ENCODE measurements at regions not wholly inside any gene's neighbourhood (a gene's known extent, or its start where the extent isn't known, plus 50 kb on each side); places are given as distances from the start of the nearest gene placed in this dataset.

DNA sequence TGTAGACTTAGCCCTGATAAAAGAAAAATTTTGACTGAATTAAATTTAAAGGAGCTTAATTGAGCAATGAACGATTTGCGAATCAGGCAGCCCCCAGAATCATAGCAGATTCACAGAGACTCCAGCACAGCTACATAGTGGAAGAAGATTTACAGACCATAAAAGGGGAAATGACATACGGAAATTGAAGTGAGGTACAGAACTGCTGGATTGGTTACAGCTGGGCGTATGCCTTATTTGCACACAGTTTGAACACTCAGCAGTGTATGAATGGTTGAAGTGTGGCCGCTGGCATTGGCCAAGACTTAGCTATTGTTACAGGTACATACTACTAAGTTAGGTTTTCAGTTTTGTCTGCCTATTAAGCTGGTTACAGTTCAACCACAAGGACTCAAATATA, 433.5 kb upstream of the CELF2 start:
- intact Hi-C loops (cut with micrococcal nuclease; ENCODE audit: unreplicated experiment) = no loop called here
- ChIA-PET POLR2A (no interaction called here), CTCF (no interaction called here)
- no peaks in the 10 kb centered on the region for H3K36me3 ChIP-seq (ENCODE audit: control insufficient read depth, insufficient read depth, low read length)
- no peak overlapping the region for H3K4me3 ChIP-seq (ENCODE audit: low read depth, low read length)
- H3K9me3 Mint-ChIP-seq (ENCODE audit: unreplicated experiment) = no peaks in the 10 kb centered on the region
- TF ChIP-seq, protein P1, sequence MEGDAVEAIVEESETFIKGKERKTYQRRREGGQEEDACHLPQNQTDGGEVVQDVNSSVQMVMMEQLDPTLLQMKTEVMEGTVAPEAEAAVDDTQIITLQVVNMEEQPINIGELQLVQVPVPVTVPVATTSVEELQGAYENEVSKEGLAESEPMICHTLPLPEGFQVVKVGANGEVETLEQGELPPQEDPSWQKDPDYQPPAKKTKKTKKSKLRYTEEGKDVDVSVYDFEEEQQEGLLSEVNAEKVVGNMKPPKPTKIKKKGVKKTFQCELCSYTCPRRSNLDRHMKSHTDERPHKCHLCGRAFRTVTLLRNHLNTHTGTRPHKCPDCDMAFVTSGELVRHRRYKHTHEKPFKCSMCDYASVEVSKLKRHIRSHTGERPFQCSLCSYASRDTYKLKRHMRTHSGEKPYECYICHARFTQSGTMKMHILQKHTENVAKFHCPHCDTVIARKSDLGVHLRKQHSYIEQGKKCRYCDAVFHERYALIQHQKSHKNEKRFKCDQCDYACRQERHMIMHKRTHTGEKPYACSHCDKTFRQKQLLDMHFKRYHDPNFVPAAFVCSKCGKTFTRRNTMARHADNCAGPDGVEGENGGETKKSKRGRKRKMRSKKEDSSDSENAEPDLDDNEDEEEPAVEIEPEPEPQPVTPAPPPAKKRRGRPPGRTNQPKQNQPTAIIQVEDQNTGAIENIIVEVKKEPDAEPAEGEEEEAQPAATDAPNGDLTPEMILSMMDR (IDR thresholded peaks at IDR 0.05; ENCODE audit: insufficient read depth in 1 of 2, low read depth in 1 of 2, low read length in 1 of 2, severe bottlenecking in 1 of 2, unreplicated experiment in 1 of 2) = no peak
- no peak for DNase-seq
- no peaks in the 10 kb centered on the region for H3K36me3 Mint-ChIP-seq (ENCODE audit: insufficient read depth, unreplicated experiment)
- H3K4me1 Mint-ChIP-seq (ENCODE audit: low read depth, unreplicated experiment) = no peaks in the 10 kb centered on the region
- BruUV-seq (replicated peaks) = no TSS peak
- peaks cover 16% of the 10 kb centered on the region for H3K27me3 Mint-ChIP-seq (ENCODE audit: insufficient read depth, unreplicated experiment)
- H3K9me3 ChIP-seq = no peaks in the 10 kb centered on the region
- H3K4me3 Mint-ChIP-seq (ENCODE audit: unreplicated experiment) = no peak overlapping the region
- no peaks in the 10 kb centered on the region for H3K4me1 ChIP-seq
- no peak overlapping the region for H3K27ac Mint-ChIP-seq (ENCODE audit: unreplicated experiment)
- no peaks in the 10 kb centered on the region for H3K27me3 ChIP-seq (replicated peaks; ENCODE audit: control insufficient read depth, insufficient read depth, low read length)

DNA sequence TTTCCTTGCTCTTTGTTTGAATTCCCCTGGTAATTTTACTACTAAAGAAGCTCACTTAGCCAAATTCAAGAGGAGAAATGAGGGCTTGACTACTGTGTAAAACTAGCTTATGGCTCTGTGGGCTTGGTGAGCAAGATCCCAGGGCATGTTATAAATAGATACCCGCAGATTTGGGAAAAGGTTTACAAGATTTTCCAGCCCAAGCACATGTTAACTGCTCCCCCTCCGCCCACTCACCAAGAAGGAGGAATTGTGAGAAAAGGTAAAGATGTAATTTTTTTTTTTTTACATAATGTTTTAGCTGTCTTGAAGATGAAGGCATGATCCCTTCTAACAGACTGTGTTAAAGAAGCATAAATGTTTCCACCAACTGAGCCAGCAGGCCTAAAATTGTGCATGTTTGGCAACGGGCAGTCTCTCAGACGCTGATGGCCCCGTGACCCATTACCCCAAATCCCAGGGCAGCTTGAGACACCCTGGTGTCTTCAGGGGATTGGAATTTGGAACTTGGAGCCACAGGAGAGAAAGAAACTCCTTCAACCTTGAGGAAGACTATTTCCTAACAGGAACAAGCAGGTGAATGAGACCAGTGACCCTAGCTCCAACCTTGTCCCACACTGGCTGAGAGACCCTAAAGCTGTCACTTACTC, 429.8 kb upstream of the CELF2 start:
- BruUV-seq (replicated peaks) = no TSS peak
- no peak overlapping the region for H3K4me3 ChIP-seq (ENCODE audit: low read depth, low read length)
- H3K4me3 Mint-ChIP-seq (ENCODE audit: unreplicated experiment) = no peak overlapping the region
- H3K9me3 Mint-ChIP-seq (ENCODE audit: unreplicated experiment) = no peaks in the 10 kb centered on the region
- no peaks in the 10 kb centered on the region for H3K4me1 ChIP-seq
- TF ChIP-seq, protein P1 (IDR thresholded peaks at IDR 0.05; ENCODE audit: insufficient read depth in 1 of 2, low read depth in 1 of 2, low read length in 1 of 2, severe bottlenecking in 1 of 2, unreplicated experiment in 1 of 2) = no peak
- H3K27me3 Mint-ChIP-seq (ENCODE audit: insufficient read depth, unreplicated experiment) = peaks cover 20% of the 10 kb centered on the region
- no peaks in the 10 kb centered on the region for H3K36me3 Mint-ChIP-seq (ENCODE audit: insufficient read depth, unreplicated experiment)
- POLR2A ChIA-PET = no interaction called here
- no peaks in the 10 kb centered on the region for H3K9me3 ChIP-seq
- no peaks in the 10 kb centered on the region for H3K4me1 Mint-ChIP-seq (ENCODE audit: low read depth, unreplicated experiment)
- CTCF ChIA-PET = no interaction called here
- no peaks in the 10 kb centered on the region for H3K27me3 ChIP-seq (replicated peaks; ENCODE audit: control insufficient read depth, insufficient read depth, low read length)
- H3K27ac Mint-ChIP-seq (ENCODE audit: unreplicated experiment) = no peak overlapping the region
- DNase-seq = no peak
- no peaks in the 10 kb centered on the region for H3K36me3 ChIP-seq (ENCODE audit: control insufficient read depth, insufficient read depth, low read length)
- intact Hi-C loops (cut with micrococcal nuclease; ENCODE audit: unreplicated experiment) = no loop called here

DNA sequence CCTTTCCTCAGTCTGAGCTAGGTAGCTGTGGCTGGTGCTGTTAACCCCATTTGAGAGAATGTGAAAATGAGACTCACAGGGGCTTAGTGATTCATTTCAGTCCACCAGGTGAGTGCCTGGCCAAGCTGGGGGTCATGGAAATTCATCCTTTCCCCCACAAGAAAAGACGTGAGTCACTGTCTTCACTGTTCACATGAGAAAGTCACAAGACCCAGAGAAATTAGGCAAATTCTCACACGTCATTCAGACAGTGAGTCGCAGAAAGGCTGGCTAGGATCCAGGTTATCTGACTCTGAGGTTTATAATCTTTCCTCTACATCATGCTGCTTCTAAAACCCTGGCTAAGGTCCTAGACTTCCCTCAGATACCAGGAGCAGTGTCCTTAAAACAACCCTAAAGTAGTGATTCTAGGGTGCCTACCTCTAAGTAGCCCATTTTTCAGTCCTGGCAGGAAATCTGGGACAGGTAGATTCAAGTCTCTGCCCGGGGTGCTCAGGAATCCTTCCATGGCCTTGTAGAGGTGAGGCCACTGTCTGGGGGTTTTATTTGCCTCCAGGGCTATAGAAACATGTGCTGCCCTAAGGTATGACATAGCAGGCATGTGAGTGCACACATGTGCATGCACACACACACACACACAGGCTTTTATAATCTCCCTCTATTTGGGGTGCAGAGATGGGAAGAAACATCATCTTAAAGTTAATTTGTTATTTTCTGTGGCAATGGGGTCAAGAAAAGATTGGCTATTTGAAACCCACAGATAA, 427.9 kb upstream of the CELF2 start:
- no TSS peak for BruUV-seq (replicated peaks)
- Mint-ChIP-seq H3K27ac (ENCODE audit: unreplicated experiment) (no peak overlapping the region), H3K36me3 (ENCODE audit: insufficient read depth, unreplicated experiment) (no peaks in the 10 kb centered on the region), H3K27me3 (ENCODE audit: insufficient read depth, unreplicated experiment) (peaks cover 11% of the 10 kb centered on the region), H3K4me3 (ENCODE audit: unreplicated experiment) (no peak overlapping the region), H3K4me1 (ENCODE audit: low read depth, unreplicated experiment) (no peaks in the 10 kb centered on the region), H3K9me3 (ENCODE audit: unreplicated experiment) (no peaks in the 10 kb centered on the region)
- Histone ChIP-seq H3K9me3 (no peaks in the 10 kb centered on the region), H3K4me3 (ENCODE audit: low read depth, low read length) (no peak overlapping the region), H3K36me3 (ENCODE audit: control insufficient read depth, insufficient read depth, low read length) (no peaks in the 10 kb centered on the region), H3K4me1 (no peaks in the 10 kb centered on the region), H3K27me3 (replicated peaks; ENCODE audit: control insufficient read depth, insufficient read depth, low read length) (no peaks in the 10 kb centered on the region)
- ChIA-PET CTCF (no interaction called here), POLR2A (no interaction called here)
- DNase-seq = no peak
- TF ChIP-seq, protein P1 (IDR thresholded peaks at IDR 0.05; ENCODE audit: insufficient read depth in 1 of 2, low read depth in 1 of 2, low read length in 1 of 2, severe bottlenecking in 1 of 2, unreplicated experiment in 1 of 2) = no peak
- intact Hi-C loops (cut with micrococcal nuclease; ENCODE audit: unreplicated experiment) = no loop called here
